Gastroesophageal sphincter (tissue), 3 donors: ENCODE measurements at regions not wholly inside any gene's neighbourhood (a gene's known extent, or its start where the extent isn't known, plus 50 kb on each side); places are given as distances from the start of the nearest gene placed in this dataset.

Source experiments
- EP300 ChIP-seq: sonication (generic); formaldehyde crosslinking; IDR thresholded peaks from one replicate; pipeline ENCODE4 v1.6.1; 2017; ENCODE audit warnings: antibody characterized with exemption, mild to moderate bottlenecking
- POLR2A ChIP-seq, 2 donors: fragments of 450-650 bp; IDR thresholded peaks; one replicate each; pipeline ENCODE4 v1.6.1; 2017; ENCODE audit warnings: antibody characterized with exemption in 2 of 2, mild to moderate bottlenecking in 2 of 2, moderate library complexity in 1 of 2
- TF ChIP-seq, protein P1 (sequence below), 4 experiments: fragments of 200-600 bp in 2 of 4; fragments of 450-650 bp in 2 of 4; sonication (generic) in 1 of 4; IDR thresholded peaks; one replicate each; pipeline ENCODE4 v1.5.1; 2017 to 2019; ENCODE audit warnings: antibody characterized with exemption in 4 of 4, mild to moderate bottlenecking in 2 of 4, moderate library complexity in 2 of 4

DNA sequence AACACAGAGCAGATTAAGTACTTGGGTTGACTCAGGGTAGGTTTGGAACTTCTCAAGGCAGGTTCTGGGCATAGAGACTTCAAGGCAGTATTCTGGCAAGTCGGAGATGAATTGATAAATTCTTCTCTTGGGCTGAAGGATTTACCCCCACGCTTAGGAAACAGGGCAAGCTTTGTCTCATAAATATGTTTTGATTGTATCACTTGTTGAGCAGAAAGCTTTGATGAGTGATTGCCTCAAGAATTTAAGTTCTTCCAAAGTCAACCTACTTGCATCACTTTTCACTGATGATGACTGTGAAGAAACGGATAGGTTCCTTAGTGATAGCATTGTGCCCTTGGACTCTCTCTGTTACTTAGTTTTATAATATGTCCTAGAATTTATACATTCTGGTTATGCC lies 258.6 kb upstream of the DACH1 start:
- TF ChIP-seq, protein P1, sequence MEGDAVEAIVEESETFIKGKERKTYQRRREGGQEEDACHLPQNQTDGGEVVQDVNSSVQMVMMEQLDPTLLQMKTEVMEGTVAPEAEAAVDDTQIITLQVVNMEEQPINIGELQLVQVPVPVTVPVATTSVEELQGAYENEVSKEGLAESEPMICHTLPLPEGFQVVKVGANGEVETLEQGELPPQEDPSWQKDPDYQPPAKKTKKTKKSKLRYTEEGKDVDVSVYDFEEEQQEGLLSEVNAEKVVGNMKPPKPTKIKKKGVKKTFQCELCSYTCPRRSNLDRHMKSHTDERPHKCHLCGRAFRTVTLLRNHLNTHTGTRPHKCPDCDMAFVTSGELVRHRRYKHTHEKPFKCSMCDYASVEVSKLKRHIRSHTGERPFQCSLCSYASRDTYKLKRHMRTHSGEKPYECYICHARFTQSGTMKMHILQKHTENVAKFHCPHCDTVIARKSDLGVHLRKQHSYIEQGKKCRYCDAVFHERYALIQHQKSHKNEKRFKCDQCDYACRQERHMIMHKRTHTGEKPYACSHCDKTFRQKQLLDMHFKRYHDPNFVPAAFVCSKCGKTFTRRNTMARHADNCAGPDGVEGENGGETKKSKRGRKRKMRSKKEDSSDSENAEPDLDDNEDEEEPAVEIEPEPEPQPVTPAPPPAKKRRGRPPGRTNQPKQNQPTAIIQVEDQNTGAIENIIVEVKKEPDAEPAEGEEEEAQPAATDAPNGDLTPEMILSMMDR (IDR thresholded peaks at IDR 0.05), result no peak
- TF ChIP-seq POLR2A (IDR thresholded peaks at IDR 0.05), result no peak
- no peak for TF ChIP-seq EP300
